GDM1 (cell line): ENCODE measurements at regions not wholly inside any gene's neighbourhood (a gene's known extent, or its start where the extent isn't known, plus 50 kb on each side); places are given as distances from the start of the nearest gene placed in this dataset.

Experiments used
- DNase-seq: peaks from one replicate; lab custom pipeline; 2025; lab: John Stamatoyannopoulos, UW

DNA sequence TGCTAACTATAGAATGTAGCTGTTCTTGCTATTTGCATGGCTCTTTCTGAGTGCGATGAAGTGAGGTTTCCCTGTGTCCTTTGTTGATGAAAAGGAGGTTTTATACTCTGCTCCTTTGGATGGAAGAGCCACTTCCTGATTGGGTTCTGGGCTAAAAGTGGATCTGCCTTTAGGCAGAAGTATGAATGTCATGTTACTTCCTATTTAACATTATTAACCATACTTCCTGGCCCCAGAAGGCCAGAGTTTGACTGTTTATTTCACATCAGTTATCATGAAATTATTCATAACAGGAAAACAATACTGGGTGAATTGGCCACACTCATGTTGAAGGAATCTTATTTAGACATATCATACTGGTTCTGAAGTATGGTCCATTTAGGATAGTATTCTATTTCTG, 386.2 kb downstream of the PCDH7 start:
- DNase-seq, result no peak

DNA sequence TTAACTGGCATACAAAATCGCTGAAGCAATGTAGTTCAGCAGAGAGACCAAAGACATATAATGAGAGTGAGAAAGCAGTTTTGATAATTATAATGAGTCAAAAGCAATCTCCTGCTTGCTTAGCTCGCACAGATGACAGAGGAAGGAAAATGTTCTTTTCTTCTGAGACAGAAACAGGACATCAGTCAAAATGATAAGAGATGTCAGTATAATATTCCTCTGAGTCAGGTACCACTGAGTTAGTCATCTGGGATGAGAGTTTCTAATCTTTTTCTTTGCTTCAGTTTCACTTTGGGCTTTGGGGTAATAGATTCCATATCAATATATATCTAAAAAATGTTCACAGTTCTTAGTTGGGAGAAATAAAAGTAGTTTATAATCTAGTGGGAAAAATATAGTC, 387.2 kb downstream of the PCDH7 start:
- DNase-seq, result no peak

DNA sequence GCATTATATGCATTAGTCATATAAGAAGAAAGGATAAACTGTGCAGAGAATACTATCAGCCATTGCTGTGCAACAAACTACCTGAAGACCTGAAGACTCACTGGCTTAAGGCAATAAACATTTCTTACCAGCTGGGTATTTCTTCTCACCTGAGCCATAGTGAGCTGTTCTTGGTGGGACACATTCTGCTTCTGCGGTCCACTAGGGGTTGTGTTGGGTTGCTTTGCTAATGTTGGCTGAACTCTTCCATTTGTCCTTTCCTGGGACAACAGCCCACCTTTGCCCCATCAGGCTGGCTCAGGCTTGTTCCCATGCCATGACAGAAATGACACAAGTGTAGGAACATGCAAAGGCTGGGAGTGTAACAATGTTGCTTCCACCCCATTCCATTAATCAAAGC, 388.6 kb downstream of the PCDH7 start:
- no peak for DNase-seq

DNA sequence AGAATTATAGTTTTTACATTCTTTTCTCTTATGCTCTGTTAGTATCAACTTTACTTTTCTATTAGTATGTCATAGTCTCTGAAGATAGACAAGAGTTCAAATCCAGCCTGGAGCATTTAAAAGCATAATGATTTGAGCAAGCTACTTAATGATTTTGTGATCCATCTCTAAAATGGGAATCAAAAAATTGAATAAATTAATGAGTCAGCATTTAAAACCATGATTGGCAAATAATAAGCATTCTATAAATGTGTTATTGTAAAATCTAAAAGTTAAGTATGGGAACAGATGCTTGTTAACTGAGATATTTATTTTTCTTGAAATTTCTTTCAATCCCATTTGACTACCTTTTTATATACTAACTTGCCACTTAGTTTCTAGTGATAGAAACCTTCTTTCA, 391.6 kb downstream of the PCDH7 start:
- DNase-seq, result no peak

- DNase-seq, result no peak
Measured at GRCh38 chr4:31114816-31115215, 394.6 kb downstream of the PCDH7 start.

GRCh38 chr4:31124008-31124585, 403.9 kb downstream of the PCDH7 start:
- no peak for DNase-seq

DNA sequence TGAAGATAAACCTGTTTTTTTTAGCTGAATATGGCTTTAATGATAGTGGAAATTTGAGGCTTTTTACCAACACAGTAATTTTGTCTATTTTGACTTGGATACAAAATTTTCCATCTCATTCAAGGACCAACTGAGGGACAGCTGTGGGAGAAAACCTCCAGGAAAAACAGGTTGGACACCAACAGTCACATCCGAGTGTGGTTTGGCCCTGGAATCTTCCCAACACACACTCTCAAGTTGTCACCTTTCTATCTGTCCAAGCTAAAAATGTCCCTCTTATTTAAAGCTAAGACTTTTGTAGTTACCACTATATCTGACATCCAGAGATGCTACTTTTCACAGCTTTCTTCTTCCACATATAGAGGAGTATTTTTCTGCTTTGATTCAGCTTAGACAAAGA, 404.9 kb downstream of the PCDH7 start:
- DNase-seq, result no peak

GRCh38 chr4:31125496-31125895, 405.3 kb downstream of the PCDH7 start:
- DNase-seq, result no peak

DNA sequence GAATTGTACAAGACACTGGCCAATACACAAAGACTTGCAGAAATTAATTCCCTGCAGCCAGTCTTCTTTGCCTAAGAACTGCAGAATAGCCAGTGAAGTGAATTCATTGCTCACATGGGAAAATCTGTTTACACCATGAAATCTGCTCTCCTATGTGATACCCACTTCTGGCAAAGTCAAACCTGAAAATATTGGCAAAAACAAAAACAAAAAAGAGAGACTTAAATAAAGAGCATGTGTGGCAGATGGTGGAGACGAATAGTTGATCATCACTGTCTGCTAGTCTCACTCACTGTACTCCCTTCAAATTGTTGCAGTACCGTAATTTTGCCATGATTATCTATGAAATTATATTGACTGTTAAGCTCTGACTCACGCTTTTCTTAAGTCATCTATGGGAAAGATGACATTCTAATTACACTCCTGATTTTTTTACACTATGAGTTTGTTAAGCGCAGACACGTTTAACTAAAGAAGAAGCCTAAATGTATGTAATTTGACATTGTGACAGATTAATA, 406.8 kb downstream of the PCDH7 start:
- DNase-seq, result no peak

DNA sequence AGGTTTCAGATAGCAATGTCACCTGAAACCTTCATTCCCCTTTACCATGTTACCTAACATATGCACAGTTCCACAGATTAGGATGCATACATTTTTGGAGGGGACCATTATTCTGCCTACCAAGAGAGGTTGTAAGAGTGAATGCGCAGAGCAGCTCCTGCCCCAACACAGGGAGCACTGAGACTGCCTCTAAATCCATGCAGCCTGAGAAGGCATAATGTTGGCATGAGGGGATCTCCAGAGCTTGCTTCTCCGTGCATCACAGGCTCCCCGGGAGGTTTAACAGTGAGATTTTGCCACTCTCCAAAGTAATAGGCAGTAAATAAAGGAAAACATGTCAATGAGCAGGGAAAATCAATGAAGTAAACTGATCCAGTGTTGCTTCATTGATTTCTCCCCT, 410.8 kb downstream of the PCDH7 start:
- no peak for DNase-seq

GRCh38 chr4:31134720-31135119, 414.6 kb downstream of the PCDH7 start:
- no peak for DNase-seq

DNA sequence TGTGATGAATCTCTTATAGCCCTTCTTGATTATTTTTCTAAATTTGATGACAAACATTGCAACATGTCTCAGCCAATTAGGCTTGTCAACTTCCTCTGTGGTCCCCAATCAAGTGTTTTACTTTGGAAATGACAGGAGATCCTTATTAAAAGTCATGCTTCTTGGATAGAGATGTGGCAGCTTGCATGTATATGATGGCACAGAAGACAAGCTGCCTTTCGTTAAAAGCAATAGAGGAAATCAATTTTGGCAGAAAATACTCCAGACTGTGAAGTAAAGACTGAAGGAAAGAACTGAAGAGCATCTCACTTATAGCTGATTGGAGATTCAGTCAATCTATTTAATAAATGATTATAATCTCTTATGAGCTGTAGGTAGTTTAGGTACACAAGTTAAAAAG, 419.6 kb downstream of the PCDH7 start:
- no peak for DNase-seq

DNA sequence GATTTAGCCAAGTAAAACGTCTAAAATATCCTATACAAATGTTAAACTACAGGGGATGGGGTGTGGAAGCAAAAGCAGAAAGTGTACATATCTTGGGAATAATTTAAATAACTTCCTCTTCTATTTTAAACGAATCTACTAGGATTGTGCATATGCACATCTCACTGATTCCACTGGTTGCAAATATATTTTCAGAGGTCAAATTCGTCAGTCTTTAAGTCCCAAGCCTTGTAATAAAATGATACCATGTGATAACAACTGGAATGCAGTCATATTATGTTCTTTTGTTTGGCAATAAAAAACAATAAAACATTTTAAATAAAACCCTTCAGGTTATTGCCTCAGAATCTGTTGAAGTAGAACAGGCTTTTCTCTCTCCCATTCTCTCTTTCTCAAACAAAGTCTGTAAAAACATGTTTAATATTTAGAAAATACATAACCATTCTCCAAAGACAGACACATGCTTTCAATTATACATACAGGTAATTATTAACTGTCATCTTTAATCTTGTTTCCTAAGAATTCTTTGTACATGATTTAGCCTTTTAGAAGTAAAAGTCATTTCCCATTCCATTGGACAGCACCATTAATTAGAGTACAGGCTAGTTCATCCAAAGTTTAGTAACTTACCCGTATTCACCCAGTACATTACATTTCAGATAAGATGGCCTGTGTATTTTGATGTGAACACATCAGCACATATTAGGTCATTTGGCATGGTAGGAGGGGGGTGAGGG, 421.1 kb downstream of the PCDH7 start:
- no peak for DNase-seq

DNA sequence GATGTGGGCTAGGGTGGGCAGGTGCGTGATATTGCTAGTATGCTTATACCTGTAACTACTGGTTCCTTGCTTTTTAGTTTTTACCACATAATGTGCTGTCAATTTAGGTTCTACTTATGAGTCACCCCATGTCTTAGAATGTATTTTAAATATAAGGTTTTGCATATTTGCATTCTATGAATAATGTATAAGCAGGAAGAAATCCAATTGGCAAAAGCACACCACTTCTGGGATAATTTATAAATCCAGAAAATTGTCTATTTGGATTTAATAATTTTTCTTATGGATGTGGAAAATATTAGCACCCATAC, 421.6 kb downstream of the PCDH7 start:
- no peak for DNase-seq

DNA sequence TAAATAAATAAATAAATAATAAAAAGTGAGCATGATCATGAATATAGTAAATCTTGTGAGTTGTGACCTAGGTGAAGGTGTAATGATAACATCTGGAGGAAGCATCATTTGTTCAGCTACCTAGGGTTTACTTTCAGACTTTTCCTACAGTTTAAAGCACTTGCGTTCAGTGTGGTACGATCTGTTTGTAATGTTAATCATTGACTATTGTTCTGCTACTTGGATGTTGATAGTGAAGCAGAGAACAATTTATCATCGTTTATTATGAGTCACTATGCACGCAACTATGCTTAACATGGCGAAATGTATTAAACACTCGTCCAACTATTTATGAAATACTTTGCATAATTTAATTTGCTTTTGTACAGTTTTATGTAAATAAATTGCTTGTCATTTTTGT, 426.2 kb downstream of the PCDH7 start:
- DNase-seq, result no peak

GRCh38 chr4:31148990-31149389, 428.8 kb downstream of the PCDH7 start:
- DNase-seq, result no peak

DNA sequence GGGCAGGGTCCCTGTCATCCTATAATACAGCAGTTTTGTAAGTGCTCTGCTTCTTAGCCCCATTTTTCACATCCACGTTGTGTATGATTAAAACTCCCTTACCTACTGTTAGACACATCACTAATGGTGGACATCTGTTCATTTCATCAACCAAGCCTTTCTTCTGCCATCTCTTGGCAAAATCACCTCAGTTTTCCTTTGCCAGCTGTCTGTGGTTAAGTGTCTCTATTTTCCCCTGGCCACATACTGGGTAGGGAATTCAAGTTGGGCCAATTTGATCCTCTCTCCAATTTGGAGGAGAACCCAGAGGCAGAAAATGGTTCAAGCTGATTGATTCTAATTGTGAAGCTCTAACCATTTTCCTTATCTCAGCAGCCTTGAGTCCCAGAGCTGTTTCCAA, 436.1 kb downstream of the PCDH7 start:
- no peak for DNase-seq

DNA sequence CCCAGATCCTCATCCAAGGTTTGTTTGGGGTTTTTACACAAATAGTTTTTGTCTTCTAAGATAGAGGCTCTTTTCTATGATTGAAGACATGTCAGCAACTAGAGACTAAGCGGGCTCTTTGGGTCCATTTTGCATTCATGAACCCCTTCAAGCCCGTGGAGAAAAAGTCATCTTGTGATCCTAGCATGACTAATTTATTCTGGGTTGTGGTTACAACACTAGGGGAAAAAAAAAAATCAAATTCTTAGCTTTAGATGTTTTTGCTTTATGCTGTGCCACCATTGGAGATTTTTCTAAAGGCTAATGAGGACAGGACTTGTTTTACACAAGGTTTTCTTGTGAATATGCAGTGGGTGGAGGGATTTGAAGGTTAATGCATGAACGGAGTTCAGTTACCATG, 440.0 kb downstream of the PCDH7 start:
- no peak for DNase-seq

DNA sequence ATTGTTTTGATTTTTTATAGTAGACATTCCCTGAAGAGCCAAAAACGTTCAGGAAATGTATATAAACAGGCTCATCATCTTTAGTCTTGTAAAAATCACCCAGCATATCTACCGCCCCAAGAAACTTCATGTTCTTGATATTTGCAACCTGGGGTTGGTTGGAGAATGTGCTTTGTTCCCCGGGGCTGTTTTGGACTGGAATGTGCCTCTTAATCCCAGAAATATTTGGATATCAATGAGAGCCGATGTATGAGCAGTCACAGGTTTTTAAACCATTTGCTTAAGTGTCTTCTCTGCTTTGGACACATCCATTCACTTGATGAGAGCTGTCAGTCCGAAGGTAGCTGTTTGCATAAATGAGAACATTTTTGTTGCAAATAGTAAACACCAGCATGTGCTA, 449.7 kb downstream of the PCDH7 start:
- DNase-seq, result no peak

DNA sequence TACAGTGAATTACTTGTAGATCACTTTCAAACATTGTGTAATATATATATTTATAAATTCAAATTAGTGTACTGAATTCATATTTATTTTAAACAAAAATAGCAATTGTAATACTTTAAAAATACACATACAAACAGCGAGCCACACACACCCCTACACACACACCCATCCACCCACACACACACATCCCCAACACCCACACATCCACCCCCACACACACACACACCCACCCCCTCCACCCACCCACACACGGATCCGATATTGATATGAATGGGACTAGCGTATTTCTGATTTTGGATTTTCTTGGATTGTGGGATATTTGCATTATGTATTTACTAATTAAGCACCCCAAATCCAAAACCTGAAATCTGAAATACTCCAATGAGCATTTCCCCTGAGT, 451.2 kb downstream of the PCDH7 start:
- no peak for DNase-seq

DNA sequence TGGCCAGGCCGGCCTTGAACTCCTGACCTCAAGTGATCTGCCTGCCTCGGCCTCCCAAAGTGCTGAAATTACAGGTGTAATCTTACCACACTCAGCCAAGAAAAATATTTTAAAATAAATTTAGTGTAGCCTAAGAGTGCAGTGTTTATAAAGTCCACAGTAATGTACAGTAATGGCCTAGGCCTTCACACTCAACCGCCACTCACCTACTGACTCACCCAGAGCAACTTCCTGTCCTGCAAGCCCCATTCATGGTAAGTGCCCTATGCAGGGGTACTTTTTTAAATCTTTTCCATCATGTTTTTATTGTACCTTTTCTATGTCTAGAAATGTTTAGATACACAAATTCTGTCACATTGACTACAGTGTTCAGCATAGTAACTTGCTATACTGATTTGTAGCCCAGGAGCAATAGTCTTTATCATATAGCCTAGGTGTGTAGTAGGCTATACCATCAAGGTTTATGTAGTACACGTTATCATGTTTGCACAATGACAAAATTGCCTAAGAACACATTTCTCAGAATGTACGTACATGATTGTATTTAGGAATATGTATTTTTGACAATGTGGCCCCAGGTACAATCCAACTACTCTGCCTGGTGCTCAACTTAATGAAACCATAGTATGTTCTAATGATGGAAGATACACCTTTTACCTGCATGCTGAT, 455.2 kb downstream of the PCDH7 start:
- no peak for DNase-seq

GRCh38 chr4:31183256-31183655, 463.1 kb downstream of the PCDH7 start:
- DNase-seq, result no peak

- DNase-seq, result no peak
Measured at GRCh38 chr4:31185014-31185585, 464.9 kb downstream of the PCDH7 start.
